Stimulated activated CD4-positive, alpha-beta T cell treated with anti-CD3 and anti-CD28 coated beads, Interleukin-1b, Interleukin-23, amount 100 ng/mL, for 1 hour (primary cell): ENCODE measurements at regions not wholly inside any gene's neighbourhood (a gene's known extent, or its start where the extent isn't known, plus 50 kb on each side); places are given as distances from the start of the nearest gene placed in this dataset.

Experiments
- DNase-seq, 2 donors: peaks; one replicate each; pipeline ENCODE4 v3.0.0-alpha.2; 2020; ENCODE audit warnings: low read depth in 2 of 2

- no peak for DNase-seq
Observed at GRCh38 chr11:111194860-111195568, 50.5 kb upstream of the POU2AF2 start.

GRCh38 chr11:111193924-111194490 lies 51.5 kb upstream of the POU2AF2 start:
- DNase-seq: no peak

- no peak for DNase-seq
Observed at GRCh38 chr11:111189466-111189865, 56.1 kb upstream of the POU2AF2 start.

- no peak for DNase-seq
Observed at GRCh38 chr11:111186308-111186915, 59.1 kb upstream of the POU2AF2 start.

GRCh38 chr11:111185266-111185665 lies 60.3 kb upstream of the POU2AF2 start:
- DNase-seq: no peak

- DNase-seq: no peak
Observed at GRCh38 chr11:111183706-111184105, 61.8 kb upstream of the POU2AF2 start.

- no peak for DNase-seq
Observed at GRCh38 chr11:111179184-111179910, 66.2 kb upstream of the POU2AF2 start.

GRCh38 chr11:111177037-111177871 lies 68.3 kb upstream of the POU2AF2 start:
- DNase-seq: no peak

- no peak for DNase-seq
Observed at GRCh38 chr11:111176603-111177002, 68.9 kb upstream of the POU2AF2 start.

- no peak for DNase-seq
Observed at GRCh38 chr11:111173221-111173620, 72.3 kb upstream of the POU2AF2 start.

GRCh38 chr11:111172321-111172862 lies 73.1 kb upstream of the POU2AF2 start:
- no peak for DNase-seq

- no peak for DNase-seq
Observed at GRCh38 chr11:111170761-111171379, 74.7 kb upstream of the POU2AF2 start.

GRCh38 chr11:111169367-111169766 lies 76.2 kb upstream of the POU2AF2 start:
- no peak for DNase-seq

GRCh38 chr11:111168871-111169270 lies 76.7 kb upstream of the POU2AF2 start:
- no peak for DNase-seq

GRCh38 chr11:111167666-111168065 lies 77.9 kb upstream of the POU2AF2 start:
- no peak for DNase-seq

GRCh38 chr11:111166598-111166997 lies 78.9 kb upstream of the POU2AF2 start:
- DNase-seq: no peak

- no peak for DNase-seq
Observed at GRCh38 chr11:111162305-111162704, 83.2 kb upstream of the POU2AF2 start.

GRCh38 chr11:111157571-111157970 lies 88.0 kb upstream of the POU2AF2 start:
- DNase-seq: no peak

GRCh38 chr11:111155021-111155420 lies 90.5 kb upstream of the POU2AF2 start:
- DNase-seq: no peak

GRCh38 chr11:111153194-111153593 lies 92.3 kb upstream of the POU2AF2 start:
- no peak for DNase-seq

GRCh38 chr11:111148953-111149352 lies 96.6 kb upstream of the POU2AF2 start:
- DNase-seq: no peak
